GM12878 (cell line): ENCODE measurements at regions not wholly inside any gene's neighbourhood (a gene's known extent, or its start where the extent isn't known, plus 50 kb on each side); places are given as distances from the start of the nearest gene placed in this dataset.

ENCODE experiments used
- ATF3 ChIP-seq: IDR thresholded peaks from 2 replicates; pipeline ENCODE4 v1.6.1; 2011; ENCODE audit warnings: low read depth, mild to moderate bottlenecking, low read length, moderate library complexity, borderline replicate concordance; ENCODE audit errors: extremely low read depth
- BRCA1 ChIP-seq: IDR thresholded peaks from 2 replicates; pipeline ENCODE4 v1.6.1; 2011; ENCODE audit warnings: low read depth, low read length, improper control_type of control experiment
- CBX3 ChIP-seq: fragments of 200-600 bp; sonication (generic); IDR thresholded peaks from 2 replicates; pipeline ENCODE4 v1.6.1; 2016; ENCODE audit warnings: low read depth, borderline replicate concordance
- CTCF ChIP-seq, 3 experiments: IDR thresholded peaks in 2 of 3; conservative IDR thresholded peaks in 1 of 3; 2 replicates each; pipeline ENCODE4 v1.5.1; 2011; ENCODE audit warnings: low read depth in 3 of 3, low read length in 3 of 3, mild to moderate bottlenecking in 3 of 3, control low read depth in 2 of 3, moderate library complexity in 2 of 3, inconsistent platforms in 1 of 3, mixed read lengths in 1 of 3; ENCODE audit not compliant: control insufficient read depth in 2 of 3, insufficient read depth in 1 of 3; ENCODE audit errors: extremely low read depth in 1 of 3
- EGR1 ChIP-seq, 2 experiments: IDR thresholded peaks; 1 replicate in 1 of 2; 2 replicates in 1 of 2; pipeline ENCODE4 v1.6.1; 2011 to 2012; ENCODE audit warnings: low read depth in 2 of 2, low read length in 2 of 2, borderline replicate concordance in 1 of 2, mild to moderate bottlenecking in 1 of 2, moderate library complexity in 1 of 2
- EZH2 ChIP-seq: IDR thresholded peaks from 2 replicates; pipeline ENCODE4 v1.6.1; 2012; ENCODE audit warnings: low read depth, mild to moderate bottlenecking, control low read depth, inconsistent platforms, low read length, borderline replicate concordance; ENCODE audit not compliant: control insufficient read depth
- NR2F1 ChIP-seq: fragments of 450-650 bp; conservative IDR thresholded peaks from 2 replicates; pipeline ENCODE4 v1.6.1; 2017; ENCODE audit warnings: mild to moderate bottlenecking
- PBX3 ChIP-seq: IDR thresholded peaks from 2 replicates; pipeline ENCODE4 v1.6.1; 2011; ENCODE audit warnings: mild to moderate bottlenecking, low read depth, low read length, moderate library complexity; ENCODE audit not compliant: insufficient replicate concordance
- POLR2A ChIP-seq: IDR thresholded peaks from 2 replicates; pipeline ENCODE4 v1.6.1; 2011; ENCODE audit warnings: low read depth, mild to moderate bottlenecking, low read length
- SIX5 ChIP-seq: IDR thresholded peaks from 2 replicates; pipeline ENCODE4 v1.6.1; 2011; ENCODE audit warnings: mild to moderate bottlenecking, low read depth, low read length, moderate library complexity; ENCODE audit not compliant: severe bottlenecking
- SUZ12 ChIP-seq: fragments of 200-600 bp; sonication (generic); IDR thresholded peaks from one replicate; pipeline ENCODE4 v1.6.1; 2018; ENCODE audit warnings: antibody characterized with exemption, mild to moderate bottlenecking; ENCODE audit not compliant: unreplicated experiment
- TCF3 ChIP-seq: IDR thresholded peaks from 2 replicates; pipeline ENCODE4 v1.6.1; 2012; ENCODE audit warnings: low read depth, mild to moderate bottlenecking, low read length, borderline replicate concordance; ENCODE audit not compliant: insufficient read depth
- ZNF384 ChIP-seq: IDR thresholded peaks from 2 replicates; pipeline ENCODE4 v1.6.1; 2012; ENCODE audit warnings: low read depth, mild to moderate bottlenecking, low read length, improper control_type of control experiment, borderline replicate concordance

- TF ChIP-seq CTCF (IDR thresholded peaks at IDR 0.05 in 2 of 3, conservative IDR thresholded peaks at IDR 0.05 in 1 of 3; ENCODE audit: control insufficient read depth in 2 of 3, extremely low read depth in 1 of 3, insufficient read depth in 1 of 3, low read depth in 3 of 3, low read length in 3 of 3) (no peak), ZNF384 (no peak), SUZ12 (no peak), NR2F1 (no peak), SIX5 (no peak), CBX3 (no peak), POLR2A (no peak), ATF3 (no peak), PBX3 (no peak), BRCA1 (no peak), TCF3 (no peak), EZH2 (no peak), EGR1 (IDR thresholded peaks at IDR 0.05; ENCODE audit: borderline replicate concordance in 1 of 2, low read depth in 2 of 2, low read length in 2 of 2) (no peak)
These were observed 539.1 kb downstream of the EDEM1 start for GRCh38 chr3:5726621-5727020.
